Caco-2 (cell line): ENCODE measurements at regions not wholly inside any gene's neighbourhood (a gene's known extent, or its start where the extent isn't known, plus 50 kb on each side); places are given as distances from the start of the nearest gene placed in this dataset.

Experiments
- BruUV-seq: library from RNA; stranded (reverse); fragments of 400-500 nt; replicated peaks from 2 replicates; lab custom pipeline; 2021; lab: Mats Ljungman, UMichigan
- CTCF ChIA-PET: fragments of 300-600 bp; sonication (Branson Sonifier 250); formaldehyde crosslinking; loops from one replicate; lab custom pipeline; 2022; ENCODE audit warnings: antibody characterized with exemption; lab: Charles Lee
- POLR2A ChIA-PET: fragments of 300-600 bp; sonication (Branson Sonifier 250); formaldehyde crosslinking; loops from one replicate; lab custom pipeline; 2022; ENCODE audit warnings: antibody characterized with exemption; lab: Charles Lee
- DNase-seq, 2 experiments: peaks; one replicate each; pipeline versions ENCODE4 v3.0.0 to v3.0.0-alpha.2; 2020 to 2022
- H3K27me3 ChIP-seq: replicated peaks from 2 replicates; pipeline ENCODE4 v1.6.0; 2011; ENCODE audit warnings: low read length; ENCODE audit not compliant: control insufficient read depth, insufficient read depth
- H3K36me3 ChIP-seq: 2 replicates; pipeline ENCODE4 v1.5.1; 2011; ENCODE audit warnings: low read length; ENCODE audit not compliant: control insufficient read depth, insufficient read depth
- H3K4me1 ChIP-seq: fragments of 250-450 bp; sonication (Bioruptor Pico); 2 replicates; pipeline ENCODE4 v1.5.1; 2020; ENCODE audit warnings: mild to moderate bottlenecking
- H3K4me3 ChIP-seq: 2 replicates; pipeline ENCODE4 v1.5.1; 2011; ENCODE audit warnings: low read depth, mild to moderate bottlenecking, control low read depth, low read length
- H3K9me3 ChIP-seq: fragments of 250-450 bp; sonication (Bioruptor Pico); 2 replicates; pipeline ENCODE4 v1.5.1; 2020; ENCODE audit warnings: mild to moderate bottlenecking, moderate library complexity
- H3K27ac Mint-ChIP-seq: one replicate; pipeline ENCODE4 v1.8.0; 2022; ENCODE audit warnings: mixed read lengths; ENCODE audit not compliant: unreplicated experiment
- H3K27me3 Mint-ChIP-seq: one replicate; pipeline ENCODE4 v1.8.0; 2022; ENCODE audit warnings: mixed read lengths; ENCODE audit not compliant: insufficient read depth, unreplicated experiment
- H3K36me3 Mint-ChIP-seq: one replicate; pipeline ENCODE4 v1.8.0; 2022; ENCODE audit warnings: mild to moderate bottlenecking, mixed read lengths; ENCODE audit not compliant: insufficient read depth, unreplicated experiment
- H3K4me1 Mint-ChIP-seq: one replicate; pipeline ENCODE4 v1.8.0; 2022; ENCODE audit warnings: low read depth, mixed read lengths; ENCODE audit not compliant: unreplicated experiment
- H3K4me3 Mint-ChIP-seq: one replicate; pipeline ENCODE4 v1.8.0; 2022; ENCODE audit warnings: mild to moderate bottlenecking, moderate library complexity, mixed read lengths; ENCODE audit not compliant: unreplicated experiment
- H3K9me3 Mint-ChIP-seq: one replicate; pipeline ENCODE4 v1.8.0; 2022; ENCODE audit warnings: mixed read lengths; ENCODE audit not compliant: unreplicated experiment
- CTCF ChIP-seq, 2 experiments: fragments of 200-600 bp in 1 of 2; IDR thresholded peaks; 1 replicate in 1 of 2; 2 replicates in 1 of 2; pipeline versions ENCODE4 v1.5.1 to v1.8.0; 2011 to 2022; ENCODE audit warnings: antibody characterized with exemption in 1 of 2, control low read depth in 1 of 2, inconsistent platforms in 1 of 2, low read depth in 1 of 2, low read length in 1 of 2, mild to moderate bottlenecking in 1 of 2, moderate library complexity in 1 of 2; ENCODE audit not compliant: insufficient read depth in 1 of 2, severe bottlenecking in 1 of 2, unreplicated experiment in 1 of 2
- intact Hi-C: fragments of 100-400 bp; cut with micrococcal nuclease; formaldehyde crosslinking; loops from one replicate; pipeline ENCODE4 v1.10.0; 2022; ENCODE audit not compliant: unreplicated experiment

- Mint-ChIP-seq H3K4me1 (no peaks in the 10 kb centered on the region), H3K4me3 (no peak overlapping the region), H3K27me3 (no peaks in the 10 kb centered on the region), H3K27ac (no peak overlapping the region), H3K9me3 (no peaks in the 10 kb centered on the region), H3K36me3 (no peaks in the 10 kb centered on the region)
- POLR2A ChIA-PET = no interaction called here
- CTCF ChIA-PET = no interaction called here
- TF ChIP-seq CTCF (IDR thresholded peaks at IDR 0.05; ENCODE audit: insufficient read depth in 1 of 2, low read depth in 1 of 2, low read length in 1 of 2, severe bottlenecking in 1 of 2, unreplicated experiment in 1 of 2) = no peak
- H3K4me3 ChIP-seq = no peak overlapping the region
- BruUV-seq = no TSS peak
- no peaks in the 10 kb centered on the region for H3K36me3 ChIP-seq
- H3K9me3 ChIP-seq = no peaks in the 10 kb centered on the region
- intact Hi-C loops = no loop called here
- no peak for DNase-seq
- no peaks in the 10 kb centered on the region for H3K27me3 ChIP-seq
- no peaks in the 10 kb centered on the region for H3K4me1 ChIP-seq
Observed at GRCh38 chr5:32842813-32843530, 131.9 kb downstream of the NPR3 start.

GRCh38 chr5:32843531-32843895, 132.4 kb downstream of the NPR3 start:
- Histone ChIP-seq H3K4me3 (no peak overlapping the region), H3K4me1 (no peaks in the 10 kb centered on the region), H3K9me3 (no peaks in the 10 kb centered on the region), H3K36me3 (no peaks in the 10 kb centered on the region), H3K27me3 (no peaks in the 10 kb centered on the region)
- Mint-ChIP-seq H3K4me1 (no peaks in the 10 kb centered on the region), H3K27me3 (peaks cover 3% of the 10 kb centered on the region), H3K9me3 (no peaks in the 10 kb centered on the region), H3K4me3 (no peak overlapping the region), H3K36me3 (no peaks in the 10 kb centered on the region), H3K27ac (no peak overlapping the region)
- intact Hi-C loops = no loop called here
- no peak for TF ChIP-seq CTCF (IDR thresholded peaks at IDR 0.05; ENCODE audit: insufficient read depth in 1 of 2, low read depth in 1 of 2, low read length in 1 of 2, severe bottlenecking in 1 of 2, unreplicated experiment in 1 of 2)
- BruUV-seq = no TSS peak
- ChIA-PET POLR2A (no interaction called here), CTCF (no interaction called here)
- no peak for DNase-seq

- Mint-ChIP-seq H3K27me3 (peaks cover 9% of the 10 kb centered on the region), H3K9me3 (no peaks in the 10 kb centered on the region), H3K27ac (no peak overlapping the region), H3K4me1 (no peaks in the 10 kb centered on the region), H3K36me3 (no peaks in the 10 kb centered on the region), H3K4me3 (no peak overlapping the region)
- no peak for TF ChIP-seq CTCF (IDR thresholded peaks at IDR 0.05; ENCODE audit: insufficient read depth in 1 of 2, low read depth in 1 of 2, low read length in 1 of 2, severe bottlenecking in 1 of 2, unreplicated experiment in 1 of 2)
- CTCF ChIA-PET = no interaction called here
- no TSS peak for BruUV-seq
- Histone ChIP-seq H3K4me3 (no peak overlapping the region), H3K4me1 (no peaks in the 10 kb centered on the region), H3K36me3 (no peaks in the 10 kb centered on the region), H3K27me3 (no peaks in the 10 kb centered on the region; the same call in 1 of the 2 replicates), H3K9me3 (no peaks in the 10 kb centered on the region; the same call in 1 of the 2 replicates)
- intact Hi-C loops = no loop called here
- POLR2A ChIA-PET = no interaction called here
- DNase-seq = no peak
Observed at GRCh38 chr5:32845171-32845570, 134.1 kb downstream of the NPR3 start.
